Esophagus muscularis mucosa (tissue), 4 donors: ENCODE measurements at regions not wholly inside any gene's neighbourhood (a gene's known extent, or its start where the extent isn't known, plus 50 kb on each side); places are given as distances from the start of the nearest gene placed in this dataset.

ENCODE experiments used
- DNase-seq: peaks from one replicate; pipeline ENCODE4 v3.0.0-alpha.2; 2017; ENCODE audit errors: extremely low spot score
- H3K27ac ChIP-seq, 4 donors: fragments of 200-600 bp; sonication (generic); replicated peaks in 1 of 4; 1 replicate in 3 of 4; 2 replicates in 1 of 4; pipeline ENCODE4 v1.5.1; 2016 to 2019; ENCODE audit warnings: mild to moderate bottlenecking in 1 of 4
- H3K27me3 ChIP-seq, 4 donors: fragments of 200-600 bp; sonication (generic); one replicate each; pipeline versions ENCODE4 v1.5.1 to v1.6.0; 2016 to 2019
- H3K36me3 ChIP-seq, 4 donors: fragments of 200-600 bp; sonication (generic); one replicate each; pipeline ENCODE4 v1.5.1; 2016 to 2019
- H3K4me1 ChIP-seq, 4 donors: fragments of 200-600 bp; sonication (generic); one replicate each; pipeline ENCODE4 v1.5.1; 2016 to 2019
- H3K4me3 ChIP-seq, 4 donors: fragments of 200-600 bp; sonication (generic); 1 replicate in 2 of 4; 2 replicates in 2 of 4; pipeline ENCODE4 v1.5.1; 2016 to 2019; ENCODE audit warnings: mild to moderate bottlenecking in 4 of 4, moderate library complexity in 1 of 4
- H3K9me3 ChIP-seq, 4 donors: fragments of 200-600 bp; sonication (generic); 1 replicate in 3 of 4; 2 replicates in 1 of 4; pipeline ENCODE4 v1.5.1; 2016 to 2019
- CTCF ChIP-seq, 3 experiments: fragments of 200-600 bp in 2 of 3; fragments of 450-650 bp in 1 of 3; sonication (generic) in 2 of 3; IDR thresholded peaks; one replicate each; pipeline ENCODE4 v1.5.1; 2017 to 2019; ENCODE audit warnings: antibody characterized with exemption in 3 of 3, mild to moderate bottlenecking in 2 of 3, moderate library complexity in 1 of 3
- EP300 ChIP-seq: sonication (generic); formaldehyde crosslinking; IDR thresholded peaks from one replicate; pipeline ENCODE4 v1.6.1; 2017; ENCODE audit warnings: antibody characterized with exemption
- POLR2A ChIP-seq: fragments of 450-650 bp; IDR thresholded peaks from one replicate; pipeline ENCODE4 v1.6.1; 2017; ENCODE audit warnings: antibody characterized with exemption, moderate library complexity, mild to moderate bottlenecking, low read depth
- POLR2AphosphoS5 ChIP-seq, 2 donors: sonication (generic); formaldehyde crosslinking; IDR thresholded peaks; one replicate each; pipeline ENCODE4 v1.6.1; 2017; ENCODE audit warnings: antibody characterized with exemption in 2 of 2
- WGBS: methylation state at CpG from one replicate; pipeline ENCODE4 v1.1.5; 2018; 5-methylcytosine and 5-hydroxymethylcytosine counted together
- intact Hi-C: fragments of 100-400 bp; cut with DNase I; formaldehyde crosslinking; loops from one replicate; pipeline ENCODE4 v1.15.1; 2023

- no peaks in the 10 kb centered on the region for H3K27me3 ChIP-seq
- H3K4me1 ChIP-seq = peaks cover 0 to 9% (median 0%) of the 10 kb centered on the region in 4 donors
- peaks cover 0 to 12% (median 0%) of the 10 kb centered on the region in 4 donors for H3K9me3 ChIP-seq
- H3K36me3 ChIP-seq = no peaks in the 10 kb centered on the region
- TF ChIP-seq POLR2A = no peak
- TF ChIP-seq EP300 = no peak
- no peak for TF ChIP-seq CTCF (IDR thresholded peaks at IDR 0.05)
- TF ChIP-seq POLR2AphosphoS5 (IDR thresholded peaks at IDR 0.05) = no peak
- no peak overlapping the region for H3K27ac ChIP-seq
- intact Hi-C loops = no loop called here
- no peak overlapping the region for H3K4me3 ChIP-seq
- DNase-seq = no peak
- 55% methylated on average over 4 of the region's 4 CpGs for WGBS
Measured at GRCh38 chr1:192713921-192714320, 78.0 kb downstream of the RGS13 start.

GRCh38 chr1:192724670-192725069 is 84.2 kb upstream of the RGS2 start:
- Histone ChIP-seq H3K4me3 (no peak overlapping the region), H3K27me3 (no peaks in the 10 kb centered on the region), H3K4me1 (peaks cover 6 to 14% (median 9%) of the 10 kb centered on the region in 4 donors), H3K36me3 (no peaks in the 10 kb centered on the region), H3K27ac (no peak overlapping the region), H3K9me3 (peaks cover 0 to 17% (median 4%) of the 10 kb centered on the region in 4 donors)
- intact Hi-C loops = no loop called here
- no peak for DNase-seq
- TF ChIP-seq POLR2A (no peak), CTCF (IDR thresholded peaks at IDR 0.05) (no peak), POLR2AphosphoS5 (IDR thresholded peaks at IDR 0.05) (no peak), EP300 (no peak)
- 85% methylated on average over 4 of the region's 4 CpGs for WGBS

GRCh38 chr1:192726820-192727504 is 81.9 kb upstream of the RGS2 start:
- Histone ChIP-seq H3K36me3 (no peaks in the 10 kb centered on the region), H3K27me3 (no peaks in the 10 kb centered on the region), H3K4me1 (peaks cover 11 to 18% (median 13%) of the 10 kb centered on the region in 4 donors), H3K27ac (no peak overlapping the region), H3K9me3 (no peaks in the 10 kb centered on the region), H3K4me3 (no peak overlapping the region)
- intact Hi-C loops = no loop called here
- no peak for DNase-seq
- TF ChIP-seq CTCF (IDR thresholded peaks at IDR 0.05) = no peak
- TF ChIP-seq POLR2AphosphoS5 (IDR thresholded peaks at IDR 0.05) = no peak
- no peak for TF ChIP-seq EP300
- TF ChIP-seq POLR2A = no peak
- WGBS = 93% methylated on average over 6 of the region's 6 CpGs

- H3K9me3 ChIP-seq = no peaks in the 10 kb centered on the region
- no peaks in the 10 kb centered on the region for H3K36me3 ChIP-seq
- intact Hi-C loops = no loop called here
- H3K27me3 ChIP-seq = no peaks in the 10 kb centered on the region
- no peak for TF ChIP-seq POLR2AphosphoS5 (IDR thresholded peaks at IDR 0.05)
- no peak for TF ChIP-seq EP300
- TF ChIP-seq CTCF (IDR thresholded peaks at IDR 0.05) = no peak
- TF ChIP-seq POLR2A = no peak
- no peak overlapping the region for H3K4me3 ChIP-seq
- no peak for DNase-seq
- peaks cover 5 to 11% (median 7%) of the 10 kb centered on the region in 4 donors for H3K4me1 ChIP-seq
- peak overlapping the region in 1 of 4 donors; percentile 4 for H3K27ac ChIP-seq
Measured at GRCh38 chr1:192729500-192729899, 79.3 kb upstream of the RGS2 start.

GRCh38 chr1:192730198-192730597 is 78.6 kb upstream of the RGS2 start:
- H3K9me3 ChIP-seq = no peaks in the 10 kb centered on the region
- H3K36me3 ChIP-seq = no peaks in the 10 kb centered on the region
- peaks cover 5 to 11% (median 7%) of the 10 kb centered on the region in 4 donors for H3K4me1 ChIP-seq
- no peak for DNase-seq
- intact Hi-C loops = no loop called here
- no peaks in the 10 kb centered on the region for H3K27me3 ChIP-seq
- TF ChIP-seq POLR2A (no peak), POLR2AphosphoS5 (IDR thresholded peaks at IDR 0.05) (no peak), EP300 (no peak)
- no peak overlapping the region for H3K4me3 ChIP-seq
- no peak overlapping the region for H3K27ac ChIP-seq
